ENCODE measurements at regions not wholly inside any gene's neighbourhood (a gene's known extent, or its start where the extent isn't known, plus 50 kb on each side); places are given as distances from the start of the nearest gene placed in this dataset.

DNA sequence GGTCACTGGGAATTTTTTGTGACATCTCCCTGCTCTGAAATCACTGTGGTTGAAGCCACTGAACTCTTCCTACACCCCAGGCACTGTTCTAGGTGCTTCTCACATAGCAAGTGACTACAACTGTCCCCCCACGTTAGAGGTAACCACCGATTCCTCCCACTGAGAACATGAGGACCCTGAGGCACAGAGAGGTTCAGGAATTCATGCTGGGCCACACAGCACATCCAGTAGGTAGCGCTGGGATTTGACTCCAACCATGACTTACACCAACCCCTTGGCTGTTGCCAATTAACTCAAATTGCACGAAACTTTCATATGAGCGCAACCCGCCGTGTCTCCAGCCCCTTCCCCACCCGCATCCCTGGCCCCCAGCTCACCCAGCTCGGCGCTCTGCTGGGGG is 105.2 kb downstream of the RFLNA start:
- H3K27ac Mint-ChIP-seq: no peak overlapping the region
- CTCF ChIA-PET: interaction anchor here (1.4 to 1.9 kb wide), 2 partner anchors 10 to 65 kb away, joined by 3 to 9 read pairs; no protein-coding TSS in a partner anchor
- H3K36me3 Mint-ChIP-seq (ENCODE audit: low read depth): peaks cover 7% of the 10 kb centered on the region
- H3K27me3 Mint-ChIP-seq: no peaks in the 10 kb centered on the region
- POLR2A ChIA-PET: no interaction called here
- ATAC-seq: no peak
- DNase-seq: no peak
- intact Hi-C loops (cut with micrococcal nuclease): no loop called here
- H3K4me3 Mint-ChIP-seq: no peak overlapping the region
- H3K9me3 Mint-ChIP-seq: no peaks in the 10 kb centered on the region
- no peaks in the 10 kb centered on the region for H3K4me1 Mint-ChIP-seq (ENCODE audit: low read depth)
- no peak for TF ChIP-seq CTCF (IDR thresholded peaks at IDR 0.05)

DNA sequence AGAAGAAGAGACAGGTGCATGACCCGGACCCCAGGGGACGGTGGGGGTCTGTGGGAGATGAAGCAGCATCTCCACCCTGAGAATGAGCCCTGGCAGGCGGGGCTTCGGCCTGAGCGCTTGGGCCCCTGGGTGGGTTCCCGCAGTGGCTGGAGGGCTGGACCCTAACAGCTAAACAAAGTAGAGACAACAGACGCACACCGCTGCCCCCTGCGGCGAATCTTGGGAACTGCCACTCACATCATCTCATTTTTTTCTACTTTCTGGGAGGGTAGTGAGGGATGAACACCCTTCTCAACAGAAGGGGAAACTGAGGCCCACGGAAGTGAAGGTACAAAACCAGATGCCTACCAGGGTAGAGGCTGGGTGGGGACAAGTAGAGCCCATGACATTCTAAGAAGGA is 104.7 kb downstream of the RFLNA start:
- H3K27ac Mint-ChIP-seq: no peak overlapping the region
- intact Hi-C loops (cut with micrococcal nuclease): no loop called here
- ChIA-PET CTCF (interaction anchor here (0.7 to 1.9 kb wide), 8 partner anchors 9 to 388 kb away, joined by 3 to 9 read pairs (median 3); no protein-coding TSS in a partner anchor), POLR2A (no interaction called here)
- peaks cover 7% of the 10 kb centered on the region for H3K36me3 Mint-ChIP-seq (ENCODE audit: low read depth)
- no peak overlapping the region for H3K4me3 Mint-ChIP-seq
- ATAC-seq (peak; percentile 74), DNase-seq (peak; percentile 42)
- H3K9me3 Mint-ChIP-seq: no peaks in the 10 kb centered on the region
- H3K4me1 Mint-ChIP-seq (ENCODE audit: low read depth): no peaks in the 10 kb centered on the region
- no peaks in the 10 kb centered on the region for H3K27me3 Mint-ChIP-seq
- peak; percentile 81 for TF ChIP-seq CTCF (IDR thresholded peaks at IDR 0.05)

- intact Hi-C loops (cut with micrococcal nuclease): no loop called here
- ChIA-PET CTCF (interaction anchor here (0.9 to 1.9 kb wide), 6 partner anchors 8 to 66 kb away, joined by 3 to 9 read pairs (median 4); no protein-coding TSS in a partner anchor), POLR2A (interaction anchor here (0.6 to 0.9 kb wide), 2 partner anchors 10 to 83 kb away, joined by 3 read pairs; no protein-coding TSS in a partner anchor)
- H3K36me3 Mint-ChIP-seq (ENCODE audit: low read depth): peaks cover 8% of the 10 kb centered on the region
- H3K9me3 Mint-ChIP-seq: no peaks in the 10 kb centered on the region
- H3K27ac Mint-ChIP-seq: no peak overlapping the region
- H3K4me3 Mint-ChIP-seq: no peak overlapping the region
- H3K27me3 Mint-ChIP-seq: no peaks in the 10 kb centered on the region
- no peak for TF ChIP-seq CTCF (IDR thresholded peaks at IDR 0.05)
- H3K4me1 Mint-ChIP-seq (ENCODE audit: low read depth): no peaks in the 10 kb centered on the region
- DNase-seq: no peak
- ATAC-seq: no peak
These were observed 103.8 kb downstream of the RFLNA start for GRCh38 chr12:124398578-124399227.

GRCh38 chr12:124397807-124398577 is 103.1 kb downstream of the RFLNA start:
- Mint-ChIP-seq H3K4me3 (no peak overlapping the region), H3K36me3 (ENCODE audit: low read depth) (peaks cover 7% of the 10 kb centered on the region), H3K9me3 (no peaks in the 10 kb centered on the region), H3K27ac (no peak overlapping the region), H3K27me3 (no peaks in the 10 kb centered on the region), H3K4me1 (ENCODE audit: low read depth) (peaks cover 5% of the 10 kb centered on the region)
- no peak for TF ChIP-seq CTCF (IDR thresholded peaks at IDR 0.05)
- intact Hi-C loops (cut with micrococcal nuclease): no loop called here
- no peak for DNase-seq
- CTCF ChIA-PET: interaction anchor here (1.3 to 1.6 kb wide), 2 partner anchors 8 to 11 kb away, joined by 6 to 9 read pairs; no protein-coding TSS in a partner anchor
- no peak for ATAC-seq
- POLR2A ChIA-PET: interaction anchor here (0.6 to 0.9 kb wide), 3 partner anchors 10 to 82 kb away, joined by 3 read pairs; no protein-coding TSS in a partner anchor

DNA sequence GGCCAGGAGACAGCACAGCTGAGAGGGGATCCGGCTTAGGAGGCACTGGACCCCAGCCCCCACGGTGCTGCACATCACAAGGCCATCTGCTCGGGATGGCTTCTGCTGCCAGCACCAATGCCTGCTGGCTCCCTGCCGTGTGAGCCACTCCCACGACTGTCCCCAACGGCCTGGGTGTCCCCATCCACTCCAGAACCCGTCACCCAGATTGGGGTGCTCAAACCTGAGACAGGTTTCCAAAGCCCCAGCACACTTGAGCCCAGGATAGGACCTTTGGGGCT is 102.4 kb downstream of the RFLNA start:
- ChIA-PET POLR2A (interaction anchor here (0.7 to 1.2 kb wide), 2 partner anchors 10 to 27 kb away, joined by 3 read pairs; no protein-coding TSS in a partner anchor), CTCF (interaction anchor here (1.3 kb wide), 1 partner anchor 8 kb away, joined by 6 read pairs; no protein-coding TSS in a partner anchor)
- no peak overlapping the region for H3K4me3 Mint-ChIP-seq
- TF ChIP-seq CTCF (IDR thresholded peaks at IDR 0.05): no peak
- H3K4me1 Mint-ChIP-seq (ENCODE audit: low read depth): peaks cover 5% of the 10 kb centered on the region
- intact Hi-C loops (cut with micrococcal nuclease): no loop called here
- ATAC-seq (no peak), DNase-seq (no peak)
- no peaks in the 10 kb centered on the region for H3K27me3 Mint-ChIP-seq
- H3K36me3 Mint-ChIP-seq (ENCODE audit: low read depth): peaks cover 7% of the 10 kb centered on the region
- H3K9me3 Mint-ChIP-seq: no peaks in the 10 kb centered on the region
- no peak overlapping the region for H3K27ac Mint-ChIP-seq

All from activated CD8-positive, alpha-beta T cell treated with anti-CD3 and anti-CD28 coated beads for 36 hours (primary cell).